Natural killer cell (primary cell): ENCODE measurements at regions not wholly inside any gene's neighbourhood (a gene's known extent, or its start where the extent isn't known, plus 50 kb on each side); places are given as distances from the start of the nearest gene placed in this dataset.
"Not testable (repeated sequence)": the region's sequence is repeated elsewhere in the genome, so short reads cannot be mapped to it uniquely, and the experiment has no call there.

Experiments used
- ATAC-seq, 3 donors: fragments of 150-1000 bp in 2 of 3; fragments of 200-7000 bp in 1 of 3; cut with Tn5 transposase; 1 replicate in 1 of 3; 2 replicates in 2 of 3; pipeline ENCODE4 v1.10.0; 2021; ENCODE audit warnings: mild to moderate bottlenecking in 2 of 3, moderate library complexity in 2 of 3
- DNase-seq, 2 donors: peaks; one replicate each; pipeline versions ENCODE4 v3.0.0 to v3.0.0-alpha.2; 2013 to 2021; ENCODE audit warnings: mixed read lengths in 1 of 2
- H3K27ac ChIP-seq: one replicate; pipeline ENCODE4 v1.5.1; 2013; ENCODE audit warnings: mild to moderate bottlenecking, low read length
- H3K27me3 ChIP-seq: one replicate; pipeline ENCODE4 v1.6.1; 2013; ENCODE audit warnings: low read length; ENCODE audit not compliant: control insufficient read depth, insufficient read depth
- H3K36me3 ChIP-seq: one replicate; pipeline ENCODE4 v1.6.1; 2013; ENCODE audit warnings: low read length; ENCODE audit not compliant: control insufficient read depth, insufficient read depth
- H3K4me1 ChIP-seq: one replicate; pipeline ENCODE4 v1.6.1; 2013; ENCODE audit warnings: low read length; ENCODE audit not compliant: control insufficient read depth, insufficient read depth
- H3K4me3 ChIP-seq: one replicate; pipeline ENCODE4 v1.5.1; 2013; ENCODE audit warnings: low read length
- H3K9me3 ChIP-seq: one replicate; pipeline ENCODE4 v1.6.1; 2013; ENCODE audit warnings: low read length; ENCODE audit not compliant: control insufficient read depth, insufficient read depth
- H3K27ac Mint-ChIP-seq, 2 donors: one replicate each; pipeline ENCODE4 v1.8.0; 2022; ENCODE audit warnings: mild to moderate bottlenecking in 2 of 2, mixed read lengths in 2 of 2, moderate library complexity in 1 of 2
- H3K27me3 Mint-ChIP-seq, 2 donors: one replicate each; pipeline ENCODE4 v1.8.0; 2022; ENCODE audit warnings: low read depth in 2 of 2, mixed read lengths in 2 of 2
- H3K36me3 Mint-ChIP-seq: one replicate; pipeline ENCODE4 v1.8.0; 2022; ENCODE audit warnings: mixed read lengths
- H3K4me1 Mint-ChIP-seq, 2 donors: one replicate each; pipeline ENCODE4 v1.8.0; 2022; ENCODE audit warnings: mixed read lengths in 2 of 2
- H3K4me3 Mint-ChIP-seq: one replicate; pipeline ENCODE4 v1.8.0; 2022; ENCODE audit warnings: mild to moderate bottlenecking, moderate library complexity, mixed read lengths
- H3K9me3 Mint-ChIP-seq, 2 donors: one replicate each; pipeline ENCODE4 v1.8.0; 2022; ENCODE audit warnings: mixed read lengths in 2 of 2
- WGBS: methylation state at CpG from one replicate; pipeline ENCODE4 v1.1.7; 2013; ENCODE audit warnings: missing lambda C conversion rate; ENCODE audit not compliant: insufficient coverage; 5-methylcytosine and 5-hydroxymethylcytosine counted together
- intact Hi-C: fragments of 100-400 bp; cut with micrococcal nuclease; formaldehyde crosslinking; loops from one replicate; pipeline ENCODE4 v1.14.2; 2022

GRCh38 chr21:5137006-5137405 is 5384.4 kb upstream of the TPTE start:
- H3K4me1 ChIP-seq, intact Hi-C loops, H3K9me3 Mint-ChIP-seq, H3K36me3 ChIP-seq, H3K4me1 Mint-ChIP-seq, H3K27me3 ChIP-seq, H3K4me3 ChIP-seq, ATAC-seq, H3K27ac Mint-ChIP-seq, H3K4me3 Mint-ChIP-seq, H3K36me3 Mint-ChIP-seq, H3K27me3 Mint-ChIP-seq, DNase-seq, H3K27ac ChIP-seq, H3K9me3 ChIP-seq: not testable (repeated sequence)
- WGBS, result no CpG with 5 or more reads among the region's 18 CpGs

GRCh38 chr21:5138687-5139086 is 5382.7 kb upstream of the TPTE start:
- H3K4me1 ChIP-seq, H3K9me3 ChIP-seq, DNase-seq, H3K36me3 Mint-ChIP-seq, H3K27ac Mint-ChIP-seq, H3K36me3 ChIP-seq, H3K27me3 Mint-ChIP-seq, H3K9me3 Mint-ChIP-seq, H3K27me3 ChIP-seq, H3K4me1 Mint-ChIP-seq, H3K4me3 Mint-ChIP-seq, H3K27ac ChIP-seq, intact Hi-C loops, H3K4me3 ChIP-seq, ATAC-seq: not testable (repeated sequence)
- WGBS, result 95% methylated on average over 3 of the region's 7 CpGs

DNA sequence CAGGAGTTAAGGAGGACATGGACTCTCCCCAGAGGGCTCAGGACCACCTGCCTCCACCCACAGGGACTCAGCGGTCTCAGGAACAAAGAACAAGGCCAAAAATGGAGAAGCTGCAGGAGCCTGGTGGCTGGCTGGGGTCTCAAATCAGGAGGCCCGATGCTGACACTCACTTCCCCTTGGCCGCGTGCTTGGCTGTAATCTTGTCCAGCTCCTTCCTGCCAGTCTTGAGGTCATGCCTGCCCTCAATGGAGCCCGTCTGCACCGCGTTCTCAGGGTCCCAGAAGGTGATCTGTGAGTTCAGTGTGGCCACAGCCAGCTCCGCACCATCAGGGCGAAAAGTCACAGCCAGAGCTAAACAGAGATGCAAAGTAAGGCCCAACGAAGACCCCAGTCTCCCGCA is 5381.9 kb upstream of the TPTE start:
- H3K4me3 ChIP-seq, H3K9me3 ChIP-seq, H3K27ac ChIP-seq, H3K9me3 Mint-ChIP-seq, intact Hi-C loops, H3K27me3 ChIP-seq, H3K36me3 ChIP-seq, H3K4me1 ChIP-seq, ATAC-seq, H3K4me1 Mint-ChIP-seq, H3K27me3 Mint-ChIP-seq, H3K36me3 Mint-ChIP-seq, H3K4me3 Mint-ChIP-seq, H3K27ac Mint-ChIP-seq, DNase-seq: not testable (repeated sequence)
- WGBS, result no CpG with 5 or more reads among the region's 11 CpGs

GRCh38 chr21:5143011-5143410 is 5378.4 kb upstream of the TPTE start:
- H3K27me3 Mint-ChIP-seq, H3K9me3 ChIP-seq, H3K36me3 Mint-ChIP-seq, H3K4me1 ChIP-seq, H3K4me1 Mint-ChIP-seq, H3K4me3 ChIP-seq, H3K9me3 Mint-ChIP-seq, H3K4me3 Mint-ChIP-seq, H3K27ac ChIP-seq, ATAC-seq, H3K27ac Mint-ChIP-seq, H3K36me3 ChIP-seq, H3K27me3 ChIP-seq, DNase-seq, intact Hi-C loops: not testable (repeated sequence)
- no CpG with 5 or more reads among the region's 6 CpGs for WGBS

DNA sequence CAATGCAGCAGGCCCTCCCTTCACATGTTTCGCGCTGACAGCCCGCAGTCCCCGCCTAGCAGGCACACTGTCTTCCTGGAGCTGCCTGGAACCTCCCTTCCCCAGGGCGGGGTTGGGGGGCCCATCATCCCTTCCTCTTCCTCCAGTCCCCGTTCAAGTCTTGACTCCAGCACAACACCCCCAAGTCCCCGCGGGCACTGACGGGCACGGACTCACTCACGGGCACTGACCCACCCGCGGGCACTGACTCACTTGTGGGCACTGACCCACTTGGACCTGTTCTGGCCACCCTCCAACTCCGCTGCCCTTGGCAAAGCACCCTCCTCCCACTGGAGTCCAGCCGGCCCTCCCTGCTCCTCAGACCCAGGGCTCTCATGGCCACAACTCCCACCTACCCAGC is 5376.7 kb upstream of the TPTE start:
- H3K4me3 ChIP-seq, H3K27me3 ChIP-seq, H3K9me3 Mint-ChIP-seq, H3K36me3 ChIP-seq, H3K27ac Mint-ChIP-seq, H3K4me3 Mint-ChIP-seq, H3K4me1 Mint-ChIP-seq, DNase-seq, H3K36me3 Mint-ChIP-seq, H3K4me1 ChIP-seq, H3K27ac ChIP-seq, ATAC-seq, H3K9me3 ChIP-seq, H3K27me3 Mint-ChIP-seq, intact Hi-C loops: not testable (repeated sequence)
- no CpG with 5 or more reads among the region's 15 CpGs for WGBS

DNA sequence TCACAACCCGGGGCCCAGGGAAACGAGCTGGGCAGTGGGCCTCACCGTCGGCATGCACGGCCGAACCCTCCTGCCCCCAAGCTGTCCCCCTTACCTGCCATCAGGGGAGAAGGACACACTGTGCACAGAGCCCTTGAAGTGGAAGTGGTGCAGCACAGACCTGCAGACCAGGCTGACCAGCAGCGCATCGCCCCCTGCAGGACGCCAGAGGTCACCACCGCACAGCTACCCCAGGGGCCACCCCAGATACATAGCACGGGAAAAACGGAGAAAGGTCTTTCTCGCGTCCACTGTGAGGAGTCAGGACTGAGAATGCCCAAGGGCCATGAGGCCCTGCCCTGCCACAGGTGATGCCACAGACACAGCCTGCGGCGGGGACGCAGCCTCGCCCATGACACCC is 5373.7 kb upstream of the TPTE start:
- H3K4me3 ChIP-seq, H3K27me3 Mint-ChIP-seq, DNase-seq, H3K4me1 Mint-ChIP-seq, H3K9me3 Mint-ChIP-seq, H3K27me3 ChIP-seq, intact Hi-C loops, H3K4me1 ChIP-seq, H3K27ac Mint-ChIP-seq, H3K27ac ChIP-seq, H3K36me3 Mint-ChIP-seq, H3K36me3 ChIP-seq, H3K4me3 Mint-ChIP-seq, H3K9me3 ChIP-seq: not testable (repeated sequence)
- peak in 1 of 3 donors; percentile 58 for ATAC-seq
- WGBS, result no CpG with 5 or more reads among the region's 18 CpGs

- intact Hi-C loops, H3K4me3 Mint-ChIP-seq, H3K36me3 Mint-ChIP-seq, ATAC-seq, H3K36me3 ChIP-seq, H3K27me3 ChIP-seq, H3K4me1 Mint-ChIP-seq, H3K27ac ChIP-seq, H3K9me3 ChIP-seq, H3K4me1 ChIP-seq, H3K4me3 ChIP-seq, H3K27me3 Mint-ChIP-seq, H3K27ac Mint-ChIP-seq, DNase-seq, H3K9me3 Mint-ChIP-seq: not testable (repeated sequence)
- WGBS, result 100% methylated on average over 2 of the region's 14 CpGs
Measured at GRCh38 chr21:5149222-5149621, 5372.2 kb upstream of the TPTE start.

DNA sequence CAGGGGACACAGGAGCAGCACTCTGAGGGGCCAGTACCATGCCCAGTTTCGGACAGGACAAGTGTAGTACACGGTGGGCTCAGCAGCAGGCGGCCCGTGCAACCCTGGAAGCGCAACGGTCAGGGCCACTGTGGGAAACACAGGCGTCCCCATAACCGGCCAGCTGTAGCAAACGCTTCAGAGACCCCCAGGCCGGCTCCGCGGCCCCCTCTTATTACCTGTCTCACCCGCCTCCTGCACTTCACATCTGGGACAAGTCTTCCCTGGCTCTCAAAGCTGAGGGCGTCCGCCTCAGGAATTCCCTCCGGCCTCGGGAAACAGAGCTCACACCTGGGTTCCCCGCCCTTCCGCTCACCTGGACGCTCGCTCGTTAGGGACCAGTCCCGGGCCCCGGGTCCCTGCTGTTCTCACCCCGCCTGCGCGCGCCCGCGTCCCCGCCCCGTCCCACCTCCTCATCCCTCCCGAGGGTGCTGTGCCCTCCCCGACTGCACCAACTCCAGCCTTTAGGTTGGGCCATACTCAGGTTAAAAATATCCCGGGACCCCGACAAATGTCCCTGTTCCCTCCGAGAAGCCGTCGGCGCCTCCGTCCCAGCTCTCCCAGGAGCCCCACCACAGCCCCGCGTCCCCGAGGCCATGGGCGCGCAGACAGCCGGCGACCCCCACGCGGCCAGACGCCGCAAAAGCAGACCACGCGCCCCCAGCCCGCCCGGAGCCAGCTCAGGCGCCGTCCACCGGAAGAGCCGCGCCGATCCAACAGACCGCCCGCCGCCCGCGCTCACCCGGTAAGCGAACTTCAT is 5367.3 kb upstream of the TPTE start:
- H3K36me3 ChIP-seq, intact Hi-C loops, H3K27ac Mint-ChIP-seq, H3K36me3 Mint-ChIP-seq, DNase-seq, H3K4me3 ChIP-seq, H3K27me3 Mint-ChIP-seq, H3K4me1 ChIP-seq, H3K4me1 Mint-ChIP-seq, H3K9me3 Mint-ChIP-seq, H3K9me3 ChIP-seq, H3K4me3 Mint-ChIP-seq, H3K27ac ChIP-seq, H3K27me3 ChIP-seq: not testable (repeated sequence)
- peak in 1 of 3 donors; percentile 0 for ATAC-seq
- 0% methylated on average over 11 of the region's 69 CpGs for WGBS
